SU-DHL-6 (cell line): ENCODE measurements at regions not wholly inside any gene's neighbourhood (a gene's known extent, or its start where the extent isn't known, plus 50 kb on each side); places are given as distances from the start of the nearest gene placed in this dataset.

ENCODE experiments used
- CTCF ChIP-seq: fragments of 200-600 bp; sonication (generic); IDR thresholded peaks from one replicate; pipeline ENCODE4 v1.5.1; 2017; ENCODE audit warnings: antibody characterized with exemption, mild to moderate bottlenecking, low read length, moderate library complexity; ENCODE audit not compliant: insufficient read depth, poor library complexity, severe bottlenecking
- EZH2phosphoT487 ChIP-seq: fragments of 200-600 bp; sonication (generic), shearing (Covaris generic); conservative IDR thresholded peaks from 2 replicates; pipeline ENCODE4 v1.6.1; 2018; ENCODE audit warnings: mild to moderate bottlenecking, antibody characterized with exemption, low read length, moderate library complexity, mixed read lengths

GRCh38 chr13:34776390-34776981 lies 165.6 kb upstream of the NBEA start:
- no peak for TF ChIP-seq CTCF
- no peak for TF ChIP-seq EZH2phosphoT487
